Tibial nerve (tissue), 4 donors: ENCODE measurements at regions not wholly inside any gene's neighbourhood (a gene's known extent, or its start where the extent isn't known, plus 50 kb on each side); places are given as distances from the start of the nearest gene placed in this dataset.
"Not testable (repeated sequence)": the region's sequence is repeated elsewhere in the genome, so short reads cannot be mapped to it uniquely, and the experiment has no call there.

Experiments
- DNase-seq, 2 donors: peaks; one replicate each; pipeline ENCODE4 v3.0.0-alpha.2; 2019; ENCODE audit warnings: low spot score in 2 of 2
- H3K27ac ChIP-seq, 4 donors: fragments of 200-600 bp; sonication (generic) in 3 of 4; one replicate each; pipeline ENCODE4 v1.5.1; 2017 to 2019; ENCODE audit warnings: mild to moderate bottlenecking in 1 of 4
- H3K27me3 ChIP-seq, 2 donors: fragments of 200-600 bp; sonication (generic) in 1 of 2; one replicate each; pipeline versions ENCODE4 v1.5.1 to v1.6.0; 2017 to 2019
- H3K36me3 ChIP-seq, 3 donors: fragments of 200-600 bp; sonication (generic); one replicate each; pipeline ENCODE4 v1.5.1; 2018 to 2019
- H3K4me1 ChIP-seq, 4 donors: fragments of 200-600 bp; sonication (generic) in 3 of 4; one replicate each; pipeline ENCODE4 v1.5.1; 2017 to 2019
- H3K4me3 ChIP-seq, 4 donors: fragments of 200-600 bp; sonication (generic) in 3 of 4; one replicate each; pipeline ENCODE4 v1.5.1; 2017 to 2019; ENCODE audit warnings: mild to moderate bottlenecking in 1 of 4, moderate library complexity in 1 of 4
- H3K9me3 ChIP-seq, 4 donors: fragments of 200-600 bp; sonication (generic) in 3 of 4; one replicate each; pipeline ENCODE4 v1.5.1; 2017 to 2019
- EP300 ChIP-seq, 2 donors: sonication (generic); formaldehyde crosslinking; IDR thresholded peaks; one replicate each; pipeline ENCODE4 v1.6.1; 2017; ENCODE audit warnings: antibody characterized with exemption in 2 of 2, mild to moderate bottlenecking in 1 of 2
- POLR2A ChIP-seq, 2 donors: fragments of 450-650 bp; IDR thresholded peaks; one replicate each; pipeline ENCODE4 v1.6.1; 2017; ENCODE audit warnings: antibody characterized with exemption in 2 of 2, mild to moderate bottlenecking in 2 of 2, moderate library complexity in 2 of 2
- WGBS, 2 donors: methylation state at CpG; one replicate each; pipeline ENCODE4 v1.1.5; 2018; 5-methylcytosine and 5-hydroxymethylcytosine counted together
- TF ChIP-seq, protein P1 (sequence below), 5 experiments: fragments of 200-600 bp in 3 of 5; fragments of 450-650 bp in 2 of 5; sonication (generic) in 3 of 5; IDR thresholded peaks; one replicate each; pipeline ENCODE4 v1.5.1; 2016 to 2019; ENCODE audit warnings: antibody characterized with exemption in 5 of 5, mild to moderate bottlenecking in 3 of 5, moderate library complexity in 2 of 5

- Histone ChIP-seq H3K27ac (no peak overlapping the region), H3K9me3 (peaks cover 0 to 8% (median 0%) of the 10 kb centered on the region in 4 donors), H3K4me3 (no peak overlapping the region), H3K36me3 (no peaks in the 10 kb centered on the region), H3K4me1 (no peaks in the 10 kb centered on the region), H3K27me3 (no peaks in the 10 kb centered on the region)
- 76 to 79% methylated on average over 3 of the region's 3 CpGs for WGBS, 2 donors
- TF ChIP-seq, protein P1, sequence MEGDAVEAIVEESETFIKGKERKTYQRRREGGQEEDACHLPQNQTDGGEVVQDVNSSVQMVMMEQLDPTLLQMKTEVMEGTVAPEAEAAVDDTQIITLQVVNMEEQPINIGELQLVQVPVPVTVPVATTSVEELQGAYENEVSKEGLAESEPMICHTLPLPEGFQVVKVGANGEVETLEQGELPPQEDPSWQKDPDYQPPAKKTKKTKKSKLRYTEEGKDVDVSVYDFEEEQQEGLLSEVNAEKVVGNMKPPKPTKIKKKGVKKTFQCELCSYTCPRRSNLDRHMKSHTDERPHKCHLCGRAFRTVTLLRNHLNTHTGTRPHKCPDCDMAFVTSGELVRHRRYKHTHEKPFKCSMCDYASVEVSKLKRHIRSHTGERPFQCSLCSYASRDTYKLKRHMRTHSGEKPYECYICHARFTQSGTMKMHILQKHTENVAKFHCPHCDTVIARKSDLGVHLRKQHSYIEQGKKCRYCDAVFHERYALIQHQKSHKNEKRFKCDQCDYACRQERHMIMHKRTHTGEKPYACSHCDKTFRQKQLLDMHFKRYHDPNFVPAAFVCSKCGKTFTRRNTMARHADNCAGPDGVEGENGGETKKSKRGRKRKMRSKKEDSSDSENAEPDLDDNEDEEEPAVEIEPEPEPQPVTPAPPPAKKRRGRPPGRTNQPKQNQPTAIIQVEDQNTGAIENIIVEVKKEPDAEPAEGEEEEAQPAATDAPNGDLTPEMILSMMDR (IDR thresholded peaks at IDR 0.05), result no peak
- no peak for TF ChIP-seq POLR2A (IDR thresholded peaks at IDR 0.05)
- TF ChIP-seq EP300 (IDR thresholded peaks at IDR 0.05), result no peak
- no peak for DNase-seq
Measured at GRCh38 chr7:67917437-67917755, 920.8 kb downstream of the TYW1 start.

GRCh38 chr7:67918158-67918557 lies 921.5 kb downstream of the TYW1 start:
- no peak overlapping the region for H3K27ac ChIP-seq
- H3K27me3 ChIP-seq, result no peaks in the 10 kb centered on the region
- no peak overlapping the region for H3K4me3 ChIP-seq
- no peaks in the 10 kb centered on the region for H3K36me3 ChIP-seq
- H3K9me3 ChIP-seq, result peaks cover 0 to 8% (median 0%) of the 10 kb centered on the region in 4 donors
- WGBS, 2 donors, result 53 to 60% methylated on average over 4 of the region's 4 CpGs
- H3K4me1 ChIP-seq, result no peaks in the 10 kb centered on the region
- TF ChIP-seq, protein P1 (IDR thresholded peaks at IDR 0.05), result no peak
- TF ChIP-seq EP300 (IDR thresholded peaks at IDR 0.05) (no peak), POLR2A (IDR thresholded peaks at IDR 0.05) (no peak)
- DNase-seq, result no peak

- Histone ChIP-seq H3K4me3 (no peak overlapping the region), H3K27ac (no peak overlapping the region), H3K9me3 (peaks cover 0 to 5% (median 0%) of the 10 kb centered on the region in 4 donors), H3K4me1 (no peaks in the 10 kb centered on the region), H3K27me3 (no peaks in the 10 kb centered on the region), H3K36me3 (no peaks in the 10 kb centered on the region)
- 85 to 89% methylated on average over 3 of the region's 3 CpGs for WGBS, 2 donors
- TF ChIP-seq POLR2A (IDR thresholded peaks at IDR 0.05) (no peak), EP300 (IDR thresholded peaks at IDR 0.05) (no peak)
- TF ChIP-seq, protein P1 (IDR thresholded peaks at IDR 0.05), result no peak
- DNase-seq, result no peak
Measured at GRCh38 chr7:67923286-67923685, 926.7 kb downstream of the TYW1 start.

DNA sequence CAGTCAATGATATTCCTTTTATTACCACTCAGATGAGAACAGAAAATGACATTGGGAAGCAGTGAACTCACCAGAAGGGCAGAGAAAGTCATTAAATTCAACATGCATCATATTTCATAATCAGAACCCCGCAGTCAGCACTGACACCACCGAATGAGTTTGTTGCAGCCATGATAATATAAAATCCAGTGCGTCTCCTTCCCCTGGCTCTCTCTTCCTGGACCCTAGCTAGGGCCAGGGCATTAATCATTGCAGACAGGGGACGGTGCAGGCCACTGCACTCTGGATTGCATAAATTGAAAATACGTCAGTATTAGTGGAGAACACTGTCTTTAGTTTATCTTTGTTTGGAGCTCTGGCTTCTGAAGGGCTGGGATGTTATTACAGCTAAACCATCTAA lies 931.5 kb downstream of the TYW1 start:
- no peaks in the 10 kb centered on the region for H3K4me1 ChIP-seq
- no peak for DNase-seq

GRCh38 chr7:67936447-67936846 lies 939.8 kb downstream of the TYW1 start:
- not testable (repeated sequence) for DNase-seq, H3K36me3 ChIP-seq, H3K9me3 ChIP-seq, H3K4me3 ChIP-seq, H3K27ac ChIP-seq, H3K27me3 ChIP-seq
- peaks cover 0 to 14% (median 0%) of the 10 kb centered on the region in 4 donors for H3K4me1 ChIP-seq
- WGBS, 2 donors, result 67 to 74% methylated on average over 8 of the region's 8 CpGs

More for the DNA sequence above, 931.5 kb downstream of the TYW1 start:
- 58 to 69% methylated on average over 5 of the region's 5 CpGs for WGBS, 2 donors
- Histone ChIP-seq H3K27me3 (no peaks in the 10 kb centered on the region), H3K4me3 (no peak overlapping the region), H3K9me3 (no peaks in the 10 kb centered on the region), H3K36me3 (no peaks in the 10 kb centered on the region), H3K27ac (no peak overlapping the region)
- TF ChIP-seq POLR2A (IDR thresholded peaks at IDR 0.05) (no peak), EP300 (IDR thresholded peaks at IDR 0.05) (no peak)
- TF ChIP-seq, protein P1 (IDR thresholded peaks at IDR 0.05), result no peak

GRCh38 chr7:67940400-67940799 lies 943.8 kb downstream of the TYW1 start:
- Histone ChIP-seq H3K9me3 (no peaks in the 10 kb centered on the region), H3K4me3 (no peak overlapping the region), H3K4me1 (peaks cover 0 to 14% (median 0%) of the 10 kb centered on the region in 4 donors), H3K27me3 (no peaks in the 10 kb centered on the region), H3K36me3 (no peaks in the 10 kb centered on the region), H3K27ac (no peak overlapping the region)
- TF ChIP-seq EP300 (IDR thresholded peaks at IDR 0.05) (no peak), POLR2A (IDR thresholded peaks at IDR 0.05) (no peak)
- TF ChIP-seq, protein P1 (IDR thresholded peaks at IDR 0.05), result no peak
- 86 to 87% methylated on average over 13 of the region's 13 CpGs for WGBS, 2 donors
- no peak for DNase-seq
